ENCODE measurements at regions not wholly inside any gene's neighbourhood (a gene's known extent, or its start where the extent isn't known, plus 50 kb on each side); places are given as distances from the start of the nearest gene placed in this dataset.
"Not testable (repeated sequence)": the region's sequence is repeated elsewhere in the genome, so short reads cannot be mapped to it uniquely, and the experiment has no call there.

DNA sequence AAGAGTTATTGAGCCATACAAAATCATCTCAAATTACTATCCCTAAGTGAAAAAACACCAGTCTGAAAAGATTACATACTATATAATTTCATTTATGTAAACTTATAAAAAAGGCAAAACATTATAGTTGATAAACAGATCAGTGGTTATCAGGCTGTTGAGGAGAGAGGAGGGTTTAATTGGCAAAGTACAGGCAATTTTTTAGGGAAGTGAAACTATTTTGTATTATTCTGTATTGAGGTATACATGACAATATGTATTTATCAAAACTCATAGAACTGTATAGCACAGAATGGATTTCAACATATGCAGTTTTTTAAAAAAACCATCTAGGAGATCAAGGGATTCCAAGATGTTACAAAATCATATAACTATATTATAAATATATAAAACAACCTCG, 403.7 kb downstream of the LTN1 start:
- in situ Hi-C loops (cut with HindIII; ENCODE audit: low pct_ligation_motif_present, low pct_unique_long_range_greater_than_20kb, low sequenced_read_pairs) = no loop called here
- DNase-seq = no peak

DNA sequence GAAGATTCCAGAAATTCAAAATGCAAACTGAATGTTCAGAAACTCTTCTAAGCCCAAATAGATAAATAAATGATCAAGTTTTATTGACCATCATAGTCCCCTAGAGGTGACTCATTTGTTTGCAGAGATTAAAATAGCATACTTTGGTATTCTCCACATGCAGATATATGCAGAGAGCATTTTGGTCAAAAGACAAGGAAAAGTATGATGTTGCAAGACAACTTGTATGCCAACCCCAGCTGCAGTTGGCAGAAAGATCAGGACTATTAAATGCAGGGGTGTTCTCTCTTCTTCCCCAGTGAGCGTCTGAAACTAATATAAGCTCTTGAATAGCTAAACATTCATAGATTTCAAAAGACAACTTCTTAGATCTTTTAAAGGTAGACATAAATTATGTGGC, 404.9 kb downstream of the LTN1 start:
- DNase-seq = no peak

DNA sequence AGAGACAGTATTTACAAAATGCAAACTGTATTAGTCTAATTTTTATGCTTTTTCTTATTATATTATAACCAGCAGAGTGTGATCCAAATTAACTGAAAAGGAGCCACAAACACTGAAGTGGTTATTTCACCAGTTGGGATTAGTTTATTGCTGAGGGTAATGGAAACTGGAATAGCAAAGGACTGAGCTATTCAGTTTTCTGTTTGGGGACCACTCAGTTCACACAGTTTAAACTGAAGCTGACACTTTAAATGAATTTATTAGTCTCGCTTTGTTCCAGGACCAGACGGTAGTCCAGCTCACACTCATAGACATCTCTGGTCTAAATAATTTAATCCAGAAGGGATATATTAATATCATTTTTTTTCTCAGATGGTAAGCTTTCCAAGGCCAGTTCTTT, 410.7 kb downstream of the LTN1 start:
- no peak for DNase-seq
- in situ Hi-C loops (cut with HindIII; ENCODE audit: low pct_ligation_motif_present, low pct_unique_long_range_greater_than_20kb, low sequenced_read_pairs) = no loop called here

More for the DNA sequence above, 404.9 kb downstream of the LTN1 start:
- in situ Hi-C loops (cut with HindIII; ENCODE audit: low pct_ligation_motif_present, low pct_unique_long_range_greater_than_20kb, low sequenced_read_pairs) = no loop called here

DNA sequence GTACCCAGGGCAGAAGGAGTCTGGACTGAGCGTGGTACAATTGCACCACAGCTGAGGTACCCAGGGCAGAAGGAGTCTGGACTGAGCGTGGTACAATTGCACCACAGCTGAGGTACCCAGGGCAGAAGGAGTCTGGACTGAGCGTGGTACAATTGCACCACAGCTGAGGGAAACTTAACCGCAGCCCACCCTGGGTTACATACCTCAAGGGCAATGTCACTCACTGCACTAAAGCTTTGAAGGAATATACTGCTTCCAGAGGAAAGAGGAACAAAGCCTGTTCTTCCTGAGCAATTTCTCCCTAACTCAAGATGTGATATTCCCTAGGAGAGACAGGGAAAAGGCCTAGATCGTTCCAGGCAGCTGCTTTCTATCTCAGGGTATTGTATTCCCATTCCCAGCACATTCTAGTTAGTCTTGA, 411.4 kb downstream of the LTN1 start:
- DNase-seq; in situ Hi-C loops (cut with HindIII; ENCODE audit: low pct_ligation_motif_present, low pct_unique_long_range_greater_than_20kb, low sequenced_read_pairs): not testable (repeated sequence)

DNA sequence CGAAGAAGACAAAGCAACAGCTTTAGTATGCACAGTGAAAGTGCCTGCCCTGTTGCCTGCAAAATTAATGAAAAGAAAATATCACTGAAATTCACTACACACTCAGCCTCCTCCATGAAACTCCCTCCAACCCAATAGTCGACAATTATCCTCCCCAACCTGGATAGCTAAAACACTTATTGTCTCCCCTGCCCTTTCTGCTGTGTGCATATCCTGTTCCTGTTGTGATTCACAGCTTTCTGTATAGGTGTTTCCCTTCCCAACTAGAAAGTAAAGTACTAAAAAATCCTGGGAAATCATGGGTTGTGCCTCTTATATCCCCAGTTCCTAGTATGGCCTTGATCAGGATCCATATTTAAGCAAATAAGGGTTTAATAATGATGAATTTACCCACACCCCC, 412.1 kb downstream of the LTN1 start:
- no peak for DNase-seq
- in situ Hi-C loops (cut with HindIII; ENCODE audit: low pct_ligation_motif_present, low pct_unique_long_range_greater_than_20kb, low sequenced_read_pairs) = no loop called here

DNA sequence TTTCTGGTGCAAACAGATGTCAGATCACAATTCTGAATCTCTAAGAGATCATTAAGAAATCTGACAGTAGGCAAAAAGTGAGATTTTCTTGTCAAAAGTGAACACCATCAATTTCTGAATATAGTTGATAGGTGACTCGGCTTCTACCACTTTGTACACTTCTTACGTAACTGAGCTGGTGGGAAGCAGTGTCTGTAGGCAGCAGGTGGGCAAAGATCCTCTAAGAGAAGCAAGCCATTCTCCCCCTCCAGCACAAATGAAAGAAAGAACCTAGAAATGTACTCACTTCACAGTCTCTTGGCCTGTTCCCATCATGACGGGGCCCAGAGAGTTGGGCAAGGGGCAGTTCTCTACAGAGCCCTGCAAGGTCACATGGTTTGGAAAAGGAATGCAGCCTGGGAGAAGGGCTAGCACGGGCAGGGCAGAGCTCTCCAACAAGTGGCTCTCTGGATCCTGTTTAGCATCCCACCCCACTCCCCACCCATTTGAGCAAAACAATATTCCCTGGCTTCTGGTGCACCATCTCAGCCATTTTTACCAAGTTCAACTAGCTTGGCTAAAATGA, 412.6 kb downstream of the LTN1 start:
- no peak for DNase-seq

DNA sequence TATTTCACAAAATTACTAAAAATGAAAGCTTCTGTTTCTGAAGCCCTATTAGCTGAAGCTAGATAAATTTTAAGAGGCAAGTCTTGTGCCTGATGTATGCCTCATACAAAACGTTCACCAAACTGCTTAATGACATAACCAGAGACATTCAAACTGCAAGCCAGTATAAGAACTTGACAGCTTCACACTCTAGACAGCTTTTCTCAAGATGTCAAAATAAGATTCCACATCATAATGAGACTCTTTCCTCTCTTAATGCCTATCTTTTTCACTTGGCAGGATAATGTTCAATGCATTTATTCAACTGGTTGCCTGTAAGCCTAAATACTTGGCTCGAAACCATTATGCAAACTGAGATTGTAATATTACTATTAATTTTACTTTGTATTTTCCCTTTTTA, 424.0 kb downstream of the LTN1 start:
- DNase-seq = no peak
- in situ Hi-C loops (cut with HindIII; ENCODE audit: low pct_ligation_motif_present, low pct_unique_long_range_greater_than_20kb, low sequenced_read_pairs) = no loop called here

More for the DNA sequence above, 412.6 kb downstream of the LTN1 start:
- in situ Hi-C loops (cut with HindIII; ENCODE audit: low pct_ligation_motif_present, low pct_unique_long_range_greater_than_20kb, low sequenced_read_pairs) = no loop called here

DNA sequence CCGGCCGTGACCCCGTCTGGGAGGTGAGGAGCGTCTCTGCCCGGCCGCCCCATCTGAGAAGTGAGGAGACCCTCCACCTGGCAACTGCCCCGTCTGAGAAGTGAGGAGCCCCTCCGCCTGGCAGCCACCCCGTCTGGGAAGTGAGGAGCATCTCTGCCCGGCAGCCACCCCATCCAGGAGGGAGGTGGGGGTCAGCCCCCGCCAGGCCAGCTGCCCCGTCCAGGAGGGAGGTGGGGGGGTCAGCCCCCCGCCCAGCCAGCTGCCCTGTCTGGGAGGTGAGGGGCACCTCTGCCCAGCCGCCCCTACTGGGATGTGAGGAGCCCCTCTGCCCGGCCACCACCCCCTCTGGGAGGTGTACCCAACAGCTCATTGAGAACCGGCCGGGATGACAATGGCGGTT, 428.7 kb downstream of the LTN1 start:
- in situ Hi-C loops (cut with HindIII; ENCODE audit: low pct_ligation_motif_present, low pct_unique_long_range_greater_than_20kb, low sequenced_read_pairs); DNase-seq: not testable (repeated sequence)

DNA sequence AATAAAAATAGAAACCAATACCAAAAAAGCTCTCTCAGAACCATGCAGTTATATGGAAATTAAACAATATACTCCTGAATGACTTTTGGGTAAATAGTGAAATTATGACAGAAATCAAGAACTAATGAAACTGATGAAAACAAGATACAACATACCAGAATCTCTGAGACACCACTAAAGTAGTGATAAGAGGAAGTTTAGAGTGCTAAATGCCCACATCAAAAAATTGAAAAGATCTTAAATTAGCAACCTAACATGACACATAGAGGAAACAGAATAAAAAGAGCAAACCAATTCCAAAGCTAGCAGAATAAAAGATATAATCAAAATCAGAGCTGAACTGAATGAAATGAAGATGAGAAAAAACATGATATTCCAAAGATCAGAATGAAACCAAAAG, 430.9 kb downstream of the LTN1 start:
- in situ Hi-C loops (cut with HindIII; ENCODE audit: low pct_ligation_motif_present, low pct_unique_long_range_greater_than_20kb, low sequenced_read_pairs) = no loop called here
- no peak for DNase-seq

DNA sequence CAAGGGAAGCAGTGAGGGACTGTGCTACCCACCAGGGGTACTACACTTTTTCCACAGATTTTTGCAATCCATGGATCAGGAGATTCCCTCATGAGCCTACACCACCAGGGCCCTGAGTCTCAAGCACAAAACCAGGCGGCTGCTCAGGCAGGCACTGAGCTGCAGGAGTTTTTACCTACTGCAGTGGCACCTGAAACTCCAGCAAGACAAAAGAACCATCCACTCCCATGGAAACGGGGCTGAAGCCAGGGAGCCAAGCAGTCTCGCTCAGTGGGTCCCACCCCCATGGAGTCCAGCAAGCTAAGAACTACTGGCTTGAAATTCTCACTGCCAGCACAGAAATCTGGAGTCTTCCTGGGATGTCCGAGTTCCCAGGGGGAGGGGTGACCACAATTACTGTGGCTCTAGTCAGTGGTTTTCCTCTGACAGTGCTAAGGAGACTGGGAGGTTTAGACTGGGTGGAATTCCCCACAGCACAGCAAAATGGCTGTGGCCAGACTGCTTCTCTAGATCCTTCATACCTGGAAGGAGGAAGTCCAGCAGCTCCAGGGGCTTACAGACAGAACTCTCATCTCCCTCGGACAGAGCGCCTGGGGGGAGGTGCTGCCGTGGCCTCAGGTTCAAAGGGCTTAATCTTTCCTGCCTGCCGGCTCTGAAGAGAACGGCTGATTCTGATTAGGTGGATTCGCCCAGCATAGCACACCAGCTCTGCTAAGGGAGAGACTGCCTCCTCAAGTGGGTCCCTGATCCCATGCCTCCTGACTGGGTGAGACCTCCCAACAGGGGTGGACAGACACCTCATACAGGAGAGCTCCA, 437.8 kb downstream of the LTN1 start:
- no peak for DNase-seq
- in situ Hi-C loops (cut with HindIII; ENCODE audit: low pct_ligation_motif_present, low pct_unique_long_range_greater_than_20kb, low sequenced_read_pairs) = no loop called here

DNA sequence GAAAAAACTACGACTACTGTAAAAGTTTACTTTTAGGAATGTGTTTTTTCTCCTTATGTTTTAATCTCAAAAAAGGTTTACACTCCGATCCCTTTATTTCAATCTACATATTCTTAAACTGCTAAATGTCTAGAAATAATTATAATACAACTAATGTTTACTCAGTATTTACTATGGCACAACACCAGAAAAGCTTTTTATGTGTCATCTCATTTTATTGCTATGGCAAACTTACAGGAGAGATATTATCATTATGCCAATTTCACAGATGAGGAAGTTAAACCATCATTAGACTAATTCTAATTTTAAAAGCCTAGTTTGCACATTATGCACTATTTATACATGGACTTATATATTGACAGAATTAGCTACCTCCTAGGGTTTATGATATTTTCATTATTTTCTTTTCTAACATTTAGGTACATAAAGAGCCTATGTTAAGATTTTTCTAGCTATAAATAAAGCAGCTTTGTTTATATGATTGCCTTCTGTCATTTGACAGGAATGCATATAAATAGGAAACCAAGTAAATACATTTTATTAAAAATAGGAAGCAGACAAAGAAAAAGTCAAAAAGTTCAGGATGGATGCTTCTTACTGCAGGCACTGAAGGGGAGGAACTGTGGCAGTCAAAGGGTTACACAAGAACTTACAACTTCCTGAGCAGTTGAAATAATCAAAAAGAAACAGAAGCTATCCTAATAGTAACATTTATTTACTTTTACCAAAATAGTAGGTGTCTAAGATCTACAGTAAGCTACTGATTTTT, 442.4 kb downstream of the LTN1 start:
- in situ Hi-C loops (cut with HindIII; ENCODE audit: low pct_ligation_motif_present, low pct_unique_long_range_greater_than_20kb, low sequenced_read_pairs) = no loop called here
- DNase-seq = no peak

DNA sequence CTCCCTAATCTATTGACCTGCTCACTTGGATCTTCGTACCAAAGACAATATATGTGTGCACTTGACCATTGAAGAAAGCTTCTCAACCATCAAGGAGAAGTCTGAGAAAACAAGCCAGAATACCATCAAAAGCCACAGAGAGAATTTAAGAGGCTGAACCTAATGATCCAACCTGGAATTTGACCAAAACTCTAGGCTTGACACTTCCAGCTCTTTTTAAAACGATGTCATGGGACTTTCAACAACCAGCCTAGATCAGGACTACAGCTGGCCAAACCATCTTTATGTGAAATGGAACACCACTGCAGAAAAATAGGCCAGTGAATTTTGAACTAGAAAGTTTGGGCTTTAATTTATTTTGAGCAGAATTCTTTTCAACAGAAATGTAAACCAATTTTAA, 444.4 kb downstream of the LTN1 start:
- no peak for DNase-seq
- in situ Hi-C loops (cut with HindIII; ENCODE audit: low pct_ligation_motif_present, low pct_unique_long_range_greater_than_20kb, low sequenced_read_pairs) = no loop called here

DNA sequence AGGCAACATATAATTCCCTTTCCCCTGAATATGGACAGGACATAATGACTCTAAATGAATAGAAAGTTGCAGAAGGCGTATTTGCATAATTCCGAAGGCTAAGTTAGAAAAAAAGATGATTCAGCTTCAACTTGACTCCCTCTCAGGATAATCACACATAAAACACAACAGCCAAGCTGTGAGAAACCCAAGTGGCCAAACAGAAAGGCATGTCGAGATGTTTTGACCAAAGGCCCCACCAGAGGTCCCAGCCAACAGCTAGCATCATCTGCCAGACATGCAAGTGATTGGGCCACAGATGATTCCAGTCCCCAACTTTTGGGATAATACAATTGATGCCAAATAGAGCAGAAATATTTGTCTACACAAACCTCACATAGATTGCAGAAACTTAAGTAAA, 444.9 kb downstream of the LTN1 start:
- in situ Hi-C loops (cut with HindIII; ENCODE audit: low pct_ligation_motif_present, low pct_unique_long_range_greater_than_20kb, low sequenced_read_pairs) = no loop called here
- no peak for DNase-seq

DNA sequence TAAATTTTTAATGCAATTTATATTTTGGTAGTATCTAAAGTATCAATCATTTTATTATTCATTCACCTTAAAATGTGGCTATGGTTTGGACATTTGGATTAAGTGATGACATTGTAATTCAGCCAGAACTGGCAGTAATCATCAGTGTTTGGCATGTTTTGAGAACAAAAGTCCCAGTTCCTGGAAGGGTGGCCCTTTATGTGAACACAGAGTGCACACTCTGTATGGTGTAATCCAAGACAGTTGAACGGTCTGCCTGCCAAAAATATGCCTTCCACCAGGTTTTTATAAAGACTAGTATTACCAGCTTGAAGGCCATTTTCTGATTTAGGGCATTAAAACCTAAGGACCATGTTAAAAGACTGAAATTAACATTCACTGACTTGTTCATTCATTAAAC, 448.7 kb downstream of the LTN1 start:
- no peak for DNase-seq
- in situ Hi-C loops (cut with HindIII; ENCODE audit: low pct_ligation_motif_present, low pct_unique_long_range_greater_than_20kb, low sequenced_read_pairs) = no loop called here

DNA sequence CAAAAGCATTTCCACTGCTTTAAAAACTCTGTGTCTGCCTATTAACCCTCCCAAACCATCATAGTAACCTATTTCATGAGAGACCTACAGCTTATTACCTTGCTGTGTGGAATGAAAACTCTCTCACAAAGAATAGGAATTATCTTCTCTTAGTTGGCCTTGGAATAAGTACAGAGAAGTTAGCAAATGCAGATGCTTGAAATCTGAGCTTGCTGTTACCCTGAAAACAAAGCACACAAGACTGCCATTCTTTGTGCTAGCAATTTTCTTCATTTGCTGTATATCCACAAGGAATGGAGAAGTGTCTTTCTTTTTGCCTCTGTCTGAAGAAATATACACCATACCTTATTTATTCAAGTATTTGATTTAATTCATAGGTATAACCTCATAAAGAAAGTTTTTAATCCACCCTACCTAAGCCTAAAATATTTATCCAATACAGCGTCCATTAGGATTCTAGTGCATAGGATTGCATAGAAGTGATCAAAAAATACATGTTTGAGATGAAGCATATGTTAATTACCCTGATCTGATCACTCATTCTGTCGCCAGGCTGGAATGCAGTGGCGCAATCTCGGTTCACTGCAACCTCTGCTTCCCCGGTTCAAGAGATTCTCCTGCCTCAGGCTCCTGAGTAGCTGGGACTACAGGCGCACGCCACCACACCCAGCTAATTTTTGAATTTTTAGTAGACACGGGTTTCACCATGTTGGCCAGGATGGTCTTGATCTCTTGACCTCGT, 451.1 kb downstream of the LTN1 start:
- in situ Hi-C loops (cut with HindIII; ENCODE audit: low pct_ligation_motif_present, low pct_unique_long_range_greater_than_20kb, low sequenced_read_pairs) = no loop called here

DNA sequence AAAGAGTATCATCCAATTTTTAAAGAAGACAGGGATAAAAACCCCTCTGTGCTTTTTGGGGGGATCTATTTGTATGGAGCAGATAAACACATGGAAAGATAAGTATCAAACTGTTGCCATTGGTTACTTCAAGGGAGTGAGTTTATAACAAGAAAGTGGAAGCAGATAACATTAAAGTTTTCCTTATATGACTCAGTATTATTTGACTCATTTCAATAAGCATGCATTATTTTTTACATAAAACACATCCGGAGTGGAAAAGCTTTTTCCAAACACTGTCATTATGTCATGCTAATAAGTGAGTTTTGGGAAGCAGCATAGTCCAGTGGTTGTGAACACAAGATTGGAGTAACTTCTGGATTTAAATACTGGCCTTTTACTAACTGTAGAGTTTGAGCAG, 452.2 kb downstream of the LTN1 start:
- no peak for DNase-seq
- in situ Hi-C loops (cut with HindIII; ENCODE audit: low pct_ligation_motif_present, low pct_unique_long_range_greater_than_20kb, low sequenced_read_pairs) = no loop called here

More for the DNA sequence above, 451.1 kb downstream of the LTN1 start:
- DNase-seq = no peak

DNA sequence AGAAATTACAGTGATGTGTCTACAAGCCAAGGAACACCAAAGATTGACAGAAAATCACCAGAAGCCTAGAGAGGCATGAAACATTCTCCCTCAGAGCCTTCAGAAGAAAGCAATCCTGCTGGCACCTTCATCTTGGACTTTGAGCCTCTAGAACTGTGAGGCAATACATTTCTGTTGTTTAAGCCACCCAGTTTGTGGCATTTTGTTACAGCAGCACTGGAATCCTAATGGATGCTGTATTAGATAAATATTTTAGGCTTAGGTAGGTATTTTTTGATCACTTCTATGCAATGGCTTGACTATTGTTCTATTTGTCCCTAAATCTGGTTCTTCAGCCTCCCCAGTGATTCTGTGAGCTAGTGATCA, 453.1 kb downstream of the LTN1 start:
- in situ Hi-C loops (cut with HindIII; ENCODE audit: low pct_ligation_motif_present, low pct_unique_long_range_greater_than_20kb, low sequenced_read_pairs) = no loop called here
- no peak for DNase-seq

DNA sequence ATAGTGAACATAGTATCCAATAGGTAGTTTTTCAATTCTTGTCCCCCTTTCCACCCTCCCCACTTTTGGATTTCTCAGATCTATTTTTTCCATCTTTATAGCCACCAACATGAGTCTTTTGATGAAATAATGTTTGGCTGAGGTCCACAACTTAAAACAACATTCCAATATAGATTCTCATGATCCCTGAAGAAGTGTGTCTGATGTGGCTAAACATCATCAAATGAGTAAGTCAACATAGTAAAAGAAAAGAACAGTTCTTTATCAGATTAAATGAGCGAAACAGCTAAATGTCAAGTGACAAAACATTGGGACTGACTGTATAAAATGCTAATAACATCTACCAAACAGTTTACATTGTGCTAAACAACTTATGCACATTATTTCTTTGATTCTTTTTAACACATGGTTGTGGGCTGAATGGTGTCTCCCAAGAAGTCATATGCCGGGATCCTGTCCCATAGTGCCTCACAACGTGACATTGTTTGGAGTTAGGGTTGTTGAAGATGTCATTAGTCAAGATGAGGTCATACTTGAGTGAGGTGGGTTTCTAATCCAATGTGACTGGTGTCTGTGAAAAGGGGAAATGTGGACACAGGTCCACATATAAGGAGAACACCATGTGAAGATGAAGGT, 453.6 kb downstream of the LTN1 start:
- in situ Hi-C loops (cut with HindIII; ENCODE audit: low pct_ligation_motif_present, low pct_unique_long_range_greater_than_20kb, low sequenced_read_pairs) = no loop called here
- DNase-seq = no peak
